A549 (cell line): ENCODE measurements at regions not wholly inside any gene's neighbourhood (a gene's known extent, or its start where the extent isn't known, plus 50 kb on each side); places are given as distances from the start of the nearest gene placed in this dataset.

ENCODE experiments used
- CTCF ChIP-seq: fragments of >200 bp; sonication (Bioruptor Twin); formaldehyde crosslinking; IDR thresholded peaks from 3 replicates; pipeline ENCODE4 v1.5.1; 2016
- RCOR1 ChIP-seq: fragments of 150-350 bp; IDR thresholded peaks from 2 replicates; pipeline ENCODE4 v1.6.1; 2014; ENCODE audit warnings: antibody characterized with exemption, low read length, low read depth

DNA sequence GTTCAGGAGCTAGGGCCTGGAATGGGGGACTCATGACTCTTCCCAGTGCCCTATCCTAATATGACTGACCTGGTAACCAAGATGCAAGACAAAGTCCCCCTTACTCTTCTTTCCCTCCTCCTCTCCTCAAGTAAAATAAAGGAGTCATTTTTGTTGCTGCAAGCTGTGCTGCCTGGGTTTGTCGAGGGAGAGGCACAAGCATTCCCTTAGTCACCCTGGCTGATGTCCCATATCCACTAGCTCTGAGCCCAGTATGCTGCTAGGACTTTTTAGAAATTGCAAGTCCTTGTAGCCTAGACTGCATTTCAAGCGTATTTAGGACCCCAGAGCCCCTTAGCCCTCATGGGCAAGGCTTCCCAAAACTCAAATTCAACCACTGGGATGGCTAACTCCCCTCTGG is 338.5 kb upstream of the SETBP1 start:
- no peak for TF ChIP-seq RCOR1
- TF ChIP-seq CTCF, result no peak
